ENCODE measurements at regions not wholly inside any gene's neighbourhood (a gene's known extent, or its start where the extent isn't known, plus 50 kb on each side); places are given as distances from the start of the nearest gene placed in this dataset.

- CTCF ChIA-PET = no interaction called here
- no peak for ATAC-seq
- BruUV-seq (replicated peaks) = no TSS peak
- Histone ChIP-seq H3K4me1 (ENCODE audit: control insufficient read depth in 1 of 2, insufficient read depth in 2 of 2, low read length in 2 of 2) (no peaks in the 10 kb centered on the region), H2AFZ (ENCODE audit: low read depth, low read length, poor library complexity, severe bottlenecking) (no peak overlapping the region), H3K9me3 (ENCODE audit: control insufficient read depth in 1 of 2, insufficient read depth in 1 of 2, low read depth in 1 of 2, low read length in 2 of 2) (no peaks in the 10 kb centered on the region), H3K9me2 (ENCODE audit: insufficient read depth) (no peaks in the 10 kb centered on the region), H3K27me3 (ENCODE audit: insufficient read depth, low read length) (no peaks in the 10 kb centered on the region), H4K20me1 (ENCODE audit: insufficient read depth) (no peaks in the 10 kb centered on the region), H3K79me2 (ENCODE audit: insufficient read depth, low read length) (no peaks in the 10 kb centered on the region), H3K36me3 (ENCODE audit: control insufficient read depth in 1 of 2, insufficient read depth in 2 of 2, low read length in 2 of 2) (no peaks in the 10 kb centered on the region), H3K4me3 (replicated peaks in 1 of 2; ENCODE audit: low read depth in 1 of 2, low read length in 2 of 2) (no peak overlapping the region), H3K9ac (ENCODE audit: low read length) (no peak overlapping the region), H3K27ac (ENCODE audit: low read depth, low read length) (no peak overlapping the region), H3K4me2 (ENCODE audit: low read length) (no peak overlapping the region)
- TF ChIP-seq CBX3 (IDR thresholded peaks at IDR 0.05; ENCODE audit: low read depth) (no peak), TCF7L2 (IDR thresholded peaks at IDR 0.05; ENCODE audit: borderline replicate concordance, extremely low read depth, insufficient read depth, insufficient read length) (no peak), SP1 (IDR thresholded peaks at IDR 0.05; ENCODE audit: low read depth) (no peak), EZH2 (IDR thresholded peaks at IDR 0.05) (no peak), JUND (IDR thresholded peaks at IDR 0.05) (no peak), YY1 (IDR thresholded peaks at IDR 0.05; ENCODE audit: extremely low read depth, insufficient replicate concordance, low read depth, low read length) (no peak), ZBTB33 (IDR thresholded peaks at IDR 0.05; ENCODE audit: extremely low read depth, insufficient replicate concordance, low read length) (no peak), FOSL1 (IDR thresholded peaks at IDR 0.05; ENCODE audit: low read depth) (no peak)
- intact Hi-C loops (cut with micrococcal nuclease) = no loop called here
- no peak for DNase-seq (ENCODE audit: low read depth, low spot score)
- POLR2A ChIA-PET = no interaction called here
- RAD21 ChIA-PET (ENCODE audit: low non-redundant PET in 1 of 2, low total read pairs in 2 of 2, uncharacterized antibody in 2 of 2, unreplicated experiment in 2 of 2) = no interaction called here
Observed at GRCh38 chr4:165553221-165553810, 174.5 kb downstream of the CPE start.

- Histone ChIP-seq H3K36me3 (ENCODE audit: control insufficient read depth in 1 of 2, insufficient read depth in 2 of 2, low read length in 2 of 2) (no peaks in the 10 kb centered on the region), H3K9me2 (ENCODE audit: insufficient read depth) (no peaks in the 10 kb centered on the region), H3K9me3 (ENCODE audit: control insufficient read depth in 1 of 2, insufficient read depth in 1 of 2, low read depth in 1 of 2, low read length in 2 of 2) (no peaks in the 10 kb centered on the region), H4K20me1 (ENCODE audit: insufficient read depth) (no peaks in the 10 kb centered on the region), H3K79me2 (ENCODE audit: insufficient read depth, low read length) (no peaks in the 10 kb centered on the region), H2AFZ (ENCODE audit: low read depth, low read length, poor library complexity, severe bottlenecking) (no peak overlapping the region), H3K4me2 (ENCODE audit: low read length) (no peak overlapping the region), H3K27me3 (ENCODE audit: insufficient read depth, low read length) (no peaks in the 10 kb centered on the region), H3K27ac (ENCODE audit: low read depth, low read length) (no peak overlapping the region), H3K4me3 (replicated peaks in 1 of 2; ENCODE audit: low read depth in 1 of 2, low read length in 2 of 2) (no peak overlapping the region), H3K4me1 (ENCODE audit: control insufficient read depth in 1 of 2, insufficient read depth in 2 of 2, low read length in 2 of 2) (no peaks in the 10 kb centered on the region), H3K9ac (ENCODE audit: low read length) (no peak overlapping the region)
- CTCF ChIA-PET = no interaction called here
- BruUV-seq (replicated peaks) = no TSS peak
- intact Hi-C loops (cut with micrococcal nuclease) = no loop called here
- ATAC-seq = no peak
- RAD21 ChIA-PET (ENCODE audit: low non-redundant PET in 1 of 2, low total read pairs in 2 of 2, uncharacterized antibody in 2 of 2, unreplicated experiment in 2 of 2) = no interaction called here
- POLR2A ChIA-PET = no interaction called here
- DNase-seq (ENCODE audit: low read depth, low spot score) = no peak
- no peak for TF ChIP-seq YY1 (IDR thresholded peaks at IDR 0.05; ENCODE audit: extremely low read depth, insufficient replicate concordance, low read depth, low read length)
- no peak for TF ChIP-seq ZNF274 (IDR thresholded peaks at IDR 0.05; ENCODE audit: low read depth, low read length)
- no peak for TF ChIP-seq POLR2AphosphoS5 (IDR thresholded peaks at IDR 0.05; ENCODE audit: low read depth, low read length)
- TF ChIP-seq MAX (IDR thresholded peaks at IDR 0.05) = no peak
- TF ChIP-seq ELF1 (IDR thresholded peaks at IDR 0.05; ENCODE audit: borderline replicate concordance, low read depth) = no peak
- no peak for TF ChIP-seq SIN3A (IDR thresholded peaks at IDR 0.05; ENCODE audit: low read depth)
- TF ChIP-seq ZFX (IDR thresholded peaks at IDR 0.05) = no peak
- no peak for TF ChIP-seq CTCF (IDR thresholded peaks at IDR 0.05 in 2 of 3, conservative IDR thresholded peaks at IDR 0.05 in 1 of 3; ENCODE audit: borderline replicate concordance in 1 of 3, insufficient read depth in 1 of 3, low read depth in 2 of 3, low read length in 2 of 3)
Observed at GRCh38 chr4:165555302-165555701, 176.5 kb downstream of the CPE start.
